B cell (primary cell): ENCODE measurements at regions not wholly inside any gene's neighbourhood (a gene's known extent, or its start where the extent isn't known, plus 50 kb on each side); places are given as distances from the start of the nearest gene placed in this dataset.

Source experiments
- ATAC-seq: fragments of 200-7000 bp; cut with Tn5 transposase; one replicate; pipeline ENCODE4 v1.10.0; 2021; ENCODE audit warnings: low read depth, mild to moderate bottlenecking, moderate number of reproducible peaks, moderate library complexity
- CTCF ChIA-PET: fragments of 350-600 bp; sonication (Branson Sonifier 250); formaldehyde crosslinking; loops from one replicate; lab custom pipeline; 2021; ENCODE audit warnings: antibody characterized with exemption, inconsistent platforms; lab: Charles Lee
- POLR2A ChIA-PET: fragments of 350-600 bp; sonication (Branson Sonifier 250); formaldehyde crosslinking; loops from one replicate; lab custom pipeline; 2021; ENCODE audit warnings: antibody characterized with exemption; lab: Charles Lee
- DNase-seq: peaks from one replicate; pipeline ENCODE4 v3.0.0; 2013
- H2AFZ ChIP-seq: 2 replicates; pipeline ENCODE4 v1.6.1; 2012; ENCODE audit warnings: mild to moderate bottlenecking, low read depth, low read length; ENCODE audit not compliant: insufficient read depth, poor library complexity, severe bottlenecking
- H3K27ac ChIP-seq, 2 donors: 1 replicate in 1 of 2; 2 replicates in 1 of 2; pipeline ENCODE4 v1.5.1; 2012 to 2013; ENCODE audit warnings: low read length in 2 of 2, mild to moderate bottlenecking in 2 of 2, moderate library complexity in 1 of 2
- H3K27me3 ChIP-seq, 4 experiments: fragments of 200-600 bp in 1 of 4; sonication (generic) in 1 of 4; replicated peaks in 1 of 4; 1 replicate in 2 of 4; 2 replicates in 2 of 4; pipeline versions ENCODE4 v1.6.1 to v1.7.0; 2013 to 2016; ENCODE audit warnings: low read length in 3 of 4, mild to moderate bottlenecking in 2 of 4, mixed read lengths in 1 of 4, moderate library complexity in 1 of 4; ENCODE audit not compliant: insufficient read depth in 4 of 4, control insufficient read depth in 3 of 4; ENCODE audit errors: control extremely low read depth in 1 of 4
- H3K36me3 ChIP-seq, 2 experiments: replicated peaks in 1 of 2; 1 replicate in 1 of 2; 2 replicates in 1 of 2; pipeline versions ENCODE4 v1.6.1 to v1.7.1; 2013; ENCODE audit warnings: low read length in 1 of 2; ENCODE audit not compliant: insufficient read depth in 2 of 2, control insufficient read depth in 1 of 2; ENCODE audit errors: control extremely low read depth in 1 of 2, extremely low read depth in 1 of 2
- H3K4me1 ChIP-seq, 2 donors: fragments of 200-600 bp in 1 of 2; sonication (generic) in 1 of 2; 1 replicate in 1 of 2; 2 replicates in 1 of 2; pipeline versions ENCODE4 v1.5.1 to v1.6.1; 2013 to 2017; ENCODE audit warnings: low read length in 2 of 2; ENCODE audit not compliant: control insufficient read depth in 2 of 2, insufficient read depth in 2 of 2
- H3K4me2 ChIP-seq: replicated peaks from 2 replicates; pipeline ENCODE3; 2012; ENCODE audit warnings: mild to moderate bottlenecking, low read depth, low read length; ENCODE audit not compliant: poor library complexity, severe bottlenecking
- H3K4me3 ChIP-seq, 5 experiments: fragments of 200-600 bp in 1 of 5; sonication (generic) in 1 of 5; 1 replicate in 3 of 5; 2 replicates in 2 of 5; pipeline versions ENCODE4 v1.5.1 to v1.7.0; 2011 to 2016; ENCODE audit warnings: low read length in 4 of 5, mild to moderate bottlenecking in 4 of 5, low read depth in 2 of 5, control low read depth in 1 of 5, moderate library complexity in 1 of 5; ENCODE audit not compliant: insufficient read depth in 1 of 5; ENCODE audit errors: control extremely low read depth in 1 of 5, extremely low read depth in 1 of 5
- H3K79me2 ChIP-seq: fragments of 200-600 bp; sonication (generic); one replicate; pipeline ENCODE4 v1.6.0; 2016; ENCODE audit warnings: low read length; ENCODE audit not compliant: control insufficient read depth, insufficient read depth
- H3K9ac ChIP-seq: fragments of 200-600 bp; sonication (generic); 2 replicates; pipeline ENCODE4 v1.6.1; 2017; ENCODE audit warnings: mild to moderate bottlenecking, low read length, moderate library complexity
- H3K9me3 ChIP-seq, 3 donors: one replicate each; pipeline versions ENCODE4 v1.6.1 to v1.7.1; 2013; ENCODE audit warnings: low read length in 2 of 3; ENCODE audit not compliant: control insufficient read depth in 2 of 3, insufficient read depth in 1 of 3; ENCODE audit errors: control extremely low read depth in 1 of 3
- H4K20me1 ChIP-seq: 2 replicates; pipeline ENCODE4 v1.6.0; 2012; ENCODE audit warnings: mild to moderate bottlenecking, low read length; ENCODE audit not compliant: insufficient read depth, control insufficient read depth, poor library complexity, severe bottlenecking
- H3K27ac Mint-ChIP-seq: one replicate; pipeline ENCODE4 v1.8.0; 2021; ENCODE audit warnings: mixed read lengths
- H3K27me3 Mint-ChIP-seq: one replicate; pipeline ENCODE4 v1.8.0; 2021; ENCODE audit warnings: mixed read lengths
- H3K4me1 Mint-ChIP-seq: one replicate; pipeline ENCODE4 v1.8.0; 2021; ENCODE audit warnings: mixed read lengths
- H3K4me3 Mint-ChIP-seq: one replicate; pipeline ENCODE4 v1.8.0; 2021; ENCODE audit warnings: mixed read lengths
- H3K9me3 Mint-ChIP-seq: one replicate; pipeline ENCODE4 v1.8.0; 2022; ENCODE audit warnings: mixed read lengths; ENCODE audit not compliant: insufficient read depth
- EZH2 ChIP-seq: IDR thresholded peaks from 2 replicates; pipeline ENCODE4 v1.6.1; 2012; ENCODE audit warnings: borderline replicate concordance, low read depth, mild to moderate bottlenecking, moderate library complexity, low read length; ENCODE audit not compliant: insufficient read depth, poor library complexity, severe bottlenecking
- WGBS: methylation state at CpG from one replicate; pipeline ENCODE4 v1.1.5; 2013; ENCODE audit warnings: missing lambda C conversion rate; ENCODE audit not compliant: insufficient coverage; 5-methylcytosine and 5-hydroxymethylcytosine counted together
- intact Hi-C: fragments of 100-400 bp; cut with micrococcal nuclease; formaldehyde crosslinking; loops from one replicate; pipeline ENCODE4 v1.10.0; 2022
- TF ChIP-seq, protein P1 (sequence below): fragments of 200-600 bp; IDR thresholded peaks from one replicate; pipeline ENCODE4 v1.8.0; 2022; ENCODE audit warnings: antibody characterized with exemption, mild to moderate bottlenecking

- H4K20me1 ChIP-seq: no peaks in the 10 kb centered on the region
- ChIA-PET CTCF (no interaction called here), POLR2A (no interaction called here)
- no peak overlapping the region for H3K9ac ChIP-seq
- intact Hi-C loops: no loop called here
- ATAC-seq: no peak
- no peak overlapping the region for H2AFZ ChIP-seq
- no peaks in the 10 kb centered on the region for H3K4me1 Mint-ChIP-seq
- no peaks in the 10 kb centered on the region for H3K9me3 ChIP-seq
- no peaks in the 10 kb centered on the region for H3K4me1 ChIP-seq
- H3K36me3 ChIP-seq: no peaks in the 10 kb centered on the region
- H3K4me3 ChIP-seq: no peak overlapping the region
- H3K27me3 ChIP-seq: no peaks in the 10 kb centered on the region
- no peaks in the 10 kb centered on the region for H3K79me2 ChIP-seq
- 78% methylated on average over 1 of the region's 2 CpGs for WGBS
- no peak overlapping the region for H3K27ac Mint-ChIP-seq
- DNase-seq: no peak
- H3K9me3 Mint-ChIP-seq: peaks cover 3% of the 10 kb centered on the region
- H3K4me2 ChIP-seq: no peak overlapping the region
- no peaks in the 10 kb centered on the region for H3K27me3 Mint-ChIP-seq
- no peak overlapping the region for H3K27ac ChIP-seq
- H3K4me3 Mint-ChIP-seq: no peak overlapping the region
- TF ChIP-seq, protein P1, sequence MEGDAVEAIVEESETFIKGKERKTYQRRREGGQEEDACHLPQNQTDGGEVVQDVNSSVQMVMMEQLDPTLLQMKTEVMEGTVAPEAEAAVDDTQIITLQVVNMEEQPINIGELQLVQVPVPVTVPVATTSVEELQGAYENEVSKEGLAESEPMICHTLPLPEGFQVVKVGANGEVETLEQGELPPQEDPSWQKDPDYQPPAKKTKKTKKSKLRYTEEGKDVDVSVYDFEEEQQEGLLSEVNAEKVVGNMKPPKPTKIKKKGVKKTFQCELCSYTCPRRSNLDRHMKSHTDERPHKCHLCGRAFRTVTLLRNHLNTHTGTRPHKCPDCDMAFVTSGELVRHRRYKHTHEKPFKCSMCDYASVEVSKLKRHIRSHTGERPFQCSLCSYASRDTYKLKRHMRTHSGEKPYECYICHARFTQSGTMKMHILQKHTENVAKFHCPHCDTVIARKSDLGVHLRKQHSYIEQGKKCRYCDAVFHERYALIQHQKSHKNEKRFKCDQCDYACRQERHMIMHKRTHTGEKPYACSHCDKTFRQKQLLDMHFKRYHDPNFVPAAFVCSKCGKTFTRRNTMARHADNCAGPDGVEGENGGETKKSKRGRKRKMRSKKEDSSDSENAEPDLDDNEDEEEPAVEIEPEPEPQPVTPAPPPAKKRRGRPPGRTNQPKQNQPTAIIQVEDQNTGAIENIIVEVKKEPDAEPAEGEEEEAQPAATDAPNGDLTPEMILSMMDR: no peak
- no peak for TF ChIP-seq EZH2
Measured at GRCh38 chr15:96701877-96702276, 371.4 kb downstream of the NR2F2 start.

DNA sequence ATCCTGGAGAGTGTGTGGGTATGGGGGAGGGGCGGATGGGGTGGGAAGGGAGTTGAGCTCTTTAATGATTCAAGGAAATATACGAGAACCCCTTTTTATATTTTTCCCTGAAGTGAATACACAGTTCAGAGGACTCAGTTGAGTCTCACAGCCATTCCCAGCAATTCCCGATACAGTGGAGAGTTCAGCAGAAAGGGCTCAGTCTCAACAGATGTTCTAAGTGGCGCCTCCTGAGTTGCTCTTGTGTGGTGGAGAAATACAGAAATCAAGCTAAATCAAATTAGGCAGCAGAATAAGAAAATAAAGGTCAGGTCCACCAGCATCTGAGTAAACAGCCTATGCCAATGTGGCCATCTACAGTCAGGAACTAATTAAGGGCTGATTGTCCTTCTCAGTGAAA lies 372.1 kb downstream of the NR2F2 start:
- Mint-ChIP-seq H3K27ac (no peak overlapping the region), H3K4me3 (no peak overlapping the region), H3K4me1 (no peaks in the 10 kb centered on the region), H3K27me3 (no peaks in the 10 kb centered on the region), H3K9me3 (peaks cover 3% of the 10 kb centered on the region)
- H3K27me3 ChIP-seq: no peaks in the 10 kb centered on the region
- no peaks in the 10 kb centered on the region for H4K20me1 ChIP-seq
- H3K4me3 ChIP-seq: no peak overlapping the region
- H3K79me2 ChIP-seq: no peaks in the 10 kb centered on the region
- ATAC-seq: no peak
- no peak overlapping the region for H2AFZ ChIP-seq
- POLR2A ChIA-PET: no interaction called here
- CTCF ChIA-PET: no interaction called here
- no CpG with 5 or more reads among the region's 4 CpGs for WGBS
- intact Hi-C loops: no loop called here
- H3K4me1 ChIP-seq: no peaks in the 10 kb centered on the region
- no peak overlapping the region for H3K4me2 ChIP-seq
- TF ChIP-seq, protein P1: no peak
- no peak for TF ChIP-seq EZH2
- H3K9me3 ChIP-seq: no peaks in the 10 kb centered on the region
- H3K27ac ChIP-seq: no peak overlapping the region
- H3K36me3 ChIP-seq: no peaks in the 10 kb centered on the region
- no peak for DNase-seq
- no peak overlapping the region for H3K9ac ChIP-seq
